KMS-11 (cell line): ENCODE measurements at regions not wholly inside any gene's neighbourhood (a gene's known extent, or its start where the extent isn't known, plus 50 kb on each side); places are given as distances from the start of the nearest gene placed in this dataset.

Experiments used
- H2AFZ ChIP-seq: fragments of 200-600 bp; sonication (generic); 2 replicates; pipeline ENCODE4 v1.6.1; 2016; ENCODE audit warnings: antibody characterized with exemption, mixed run types, low read depth
- H3K27ac ChIP-seq: fragments of 200-600 bp; sonication (generic); 2 replicates; pipeline ENCODE4 v1.6.1; 2016; ENCODE audit warnings: mild to moderate bottlenecking, mixed run types
- H3K27me3 ChIP-seq: fragments of 200-600 bp; sonication (generic); 2 replicates; pipeline ENCODE4 v1.6.1; 2017; ENCODE audit warnings: mild to moderate bottlenecking, low read depth, mixed run types, moderate library complexity; ENCODE audit not compliant: insufficient read depth
- H3K36me3 ChIP-seq: fragments of 200-600 bp; sonication (generic); 2 replicates; pipeline ENCODE4 v1.6.1; 2017; ENCODE audit warnings: mild to moderate bottlenecking, mixed run types; ENCODE audit not compliant: insufficient read depth
- H3K4me1 ChIP-seq: fragments of 200-600 bp; sonication (generic); 2 replicates; pipeline ENCODE4 v1.6.1; 2016; ENCODE audit warnings: mild to moderate bottlenecking, low read depth, mixed run types; ENCODE audit not compliant: poor library complexity, severe bottlenecking
- H3K4me2 ChIP-seq: fragments of 200-600 bp; sonication (generic); 2 replicates; pipeline ENCODE4 v1.7.0; 2016; ENCODE audit warnings: mild to moderate bottlenecking, mixed run types
- H3K4me3 ChIP-seq: fragments of 200-600 bp; sonication (generic); IDR thresholded peaks from 2 replicates; pipeline ENCODE4 v1.6.1; 2017; ENCODE audit warnings: low read depth, low read length, mixed read lengths; ENCODE audit not compliant: insufficient read depth
- H3K79me2 ChIP-seq: fragments of 200-600 bp; sonication (generic); 2 replicates; pipeline ENCODE4 v1.6.1; 2016; ENCODE audit warnings: low read depth, mixed run types; ENCODE audit not compliant: insufficient read depth
- H3K9ac ChIP-seq: fragments of 200-600 bp; sonication (generic); 2 replicates; pipeline ENCODE4 v1.6.1; 2016; ENCODE audit warnings: mild to moderate bottlenecking, mixed run types
- H4K20me1 ChIP-seq: fragments of 200-600 bp; sonication (generic); 2 replicates; pipeline ENCODE4 v1.6.1; 2016; ENCODE audit warnings: mild to moderate bottlenecking, mixed run types; ENCODE audit not compliant: insufficient read depth
- CTCF ChIP-seq: fragments of 200-600 bp; sonication (generic); conservative IDR thresholded peaks from 2 replicates; pipeline ENCODE4 v1.6.1; 2017; ENCODE audit warnings: low read depth, mild to moderate bottlenecking, antibody characterized with exemption, low read length, moderate library complexity, mixed read lengths

GRCh38 chr16:5895976-5896375 is 798.4 kb upstream of the EEF2KMT start:
- Histone ChIP-seq H3K4me2 (no peak overlapping the region), H3K4me3 (no peak overlapping the region), H3K36me3 (no peaks in the 10 kb centered on the region), H2AFZ (no peak overlapping the region), H3K27me3 (no peaks in the 10 kb centered on the region), H4K20me1 (no peaks in the 10 kb centered on the region), H3K4me1 (no peaks in the 10 kb centered on the region), H3K9ac (no peak overlapping the region), H3K27ac (no peak overlapping the region), H3K79me2 (no peaks in the 10 kb centered on the region)
- no peak for TF ChIP-seq CTCF

- no peak for TF ChIP-seq CTCF
- H3K36me3 ChIP-seq, result no peaks in the 10 kb centered on the region
- H3K27ac ChIP-seq, result no peak overlapping the region
- H3K9ac ChIP-seq, result no peak overlapping the region
- no peak overlapping the region for H3K4me3 ChIP-seq
- H3K79me2 ChIP-seq, result no peaks in the 10 kb centered on the region
- H2AFZ ChIP-seq, result no peak overlapping the region
- no peaks in the 10 kb centered on the region for H3K27me3 ChIP-seq
- H4K20me1 ChIP-seq, result no peaks in the 10 kb centered on the region
- H3K4me2 ChIP-seq, result no peak overlapping the region
- no peaks in the 10 kb centered on the region for H3K4me1 ChIP-seq
Measured at GRCh38 chr16:5895137-5895536, 797.5 kb upstream of the EEF2KMT start.

- Histone ChIP-seq H2AFZ (no peak overlapping the region), H3K4me3 (no peak overlapping the region), H3K79me2 (no peaks in the 10 kb centered on the region), H3K27ac (no peak overlapping the region), H4K20me1 (no peaks in the 10 kb centered on the region), H3K27me3 (no peaks in the 10 kb centered on the region), H3K4me1 (no peaks in the 10 kb centered on the region), H3K4me2 (no peak overlapping the region), H3K36me3 (no peaks in the 10 kb centered on the region), H3K9ac (no peak overlapping the region)
- TF ChIP-seq CTCF, result no peak
Measured at GRCh38 chr16:5891296-5891695, 793.7 kb upstream of the EEF2KMT start.

- H3K4me1 ChIP-seq, result no peaks in the 10 kb centered on the region
- no peak overlapping the region for H3K27ac ChIP-seq
- no peak overlapping the region for H3K4me3 ChIP-seq
- no peaks in the 10 kb centered on the region for H3K79me2 ChIP-seq
- no peaks in the 10 kb centered on the region for H4K20me1 ChIP-seq
- H3K27me3 ChIP-seq, result no peaks in the 10 kb centered on the region
- H3K4me2 ChIP-seq, result no peak overlapping the region
- H3K9ac ChIP-seq, result no peak overlapping the region
- H3K36me3 ChIP-seq, result no peaks in the 10 kb centered on the region
- no peak for TF ChIP-seq CTCF
- no peak overlapping the region for H2AFZ ChIP-seq
Measured at GRCh38 chr16:5885521-5885920, 787.9 kb upstream of the EEF2KMT start.

GRCh38 chr16:5884996-5885395 is 787.4 kb upstream of the EEF2KMT start:
- H3K36me3 ChIP-seq, result no peaks in the 10 kb centered on the region
- no peaks in the 10 kb centered on the region for H3K27me3 ChIP-seq
- TF ChIP-seq CTCF, result no peak
- no peak overlapping the region for H3K9ac ChIP-seq
- H2AFZ ChIP-seq, result no peak overlapping the region
- H3K27ac ChIP-seq, result no peak overlapping the region
- no peak overlapping the region for H3K4me2 ChIP-seq
- H3K79me2 ChIP-seq, result no peaks in the 10 kb centered on the region
- H3K4me1 ChIP-seq, result no peaks in the 10 kb centered on the region
- no peaks in the 10 kb centered on the region for H4K20me1 ChIP-seq
- no peak overlapping the region for H3K4me3 ChIP-seq
